KG1 (cell line): ENCODE measurements at regions not wholly inside any gene's neighbourhood (a gene's known extent, or its start where the extent isn't known, plus 50 kb on each side); places are given as distances from the start of the nearest gene placed in this dataset.
A peak's percentile ranks its signal among the peaks of the same experiment; 100 is the strongest.

Source experiments
- DNase-seq: peaks from one replicate; lab custom pipeline; 2025; lab: John Stamatoyannopoulos, UW

DNA sequence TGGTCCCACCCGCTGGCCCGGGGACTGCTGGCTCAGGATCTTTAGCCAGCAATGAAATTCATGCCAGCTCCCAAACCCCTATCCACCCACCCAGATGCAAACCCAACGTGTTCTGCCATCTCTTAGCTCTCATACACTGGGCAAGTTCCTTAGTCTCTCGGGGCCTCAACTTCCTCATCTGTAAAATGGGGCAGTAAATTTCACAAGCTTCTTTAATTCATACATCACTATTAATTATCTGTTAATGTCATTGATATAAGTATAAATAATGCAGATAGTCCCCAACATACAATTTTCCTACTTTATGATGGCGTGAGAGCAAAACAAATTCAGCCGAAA lies 398.7 kb downstream of the SOX9 start:
- no peak for DNase-seq

DNA sequence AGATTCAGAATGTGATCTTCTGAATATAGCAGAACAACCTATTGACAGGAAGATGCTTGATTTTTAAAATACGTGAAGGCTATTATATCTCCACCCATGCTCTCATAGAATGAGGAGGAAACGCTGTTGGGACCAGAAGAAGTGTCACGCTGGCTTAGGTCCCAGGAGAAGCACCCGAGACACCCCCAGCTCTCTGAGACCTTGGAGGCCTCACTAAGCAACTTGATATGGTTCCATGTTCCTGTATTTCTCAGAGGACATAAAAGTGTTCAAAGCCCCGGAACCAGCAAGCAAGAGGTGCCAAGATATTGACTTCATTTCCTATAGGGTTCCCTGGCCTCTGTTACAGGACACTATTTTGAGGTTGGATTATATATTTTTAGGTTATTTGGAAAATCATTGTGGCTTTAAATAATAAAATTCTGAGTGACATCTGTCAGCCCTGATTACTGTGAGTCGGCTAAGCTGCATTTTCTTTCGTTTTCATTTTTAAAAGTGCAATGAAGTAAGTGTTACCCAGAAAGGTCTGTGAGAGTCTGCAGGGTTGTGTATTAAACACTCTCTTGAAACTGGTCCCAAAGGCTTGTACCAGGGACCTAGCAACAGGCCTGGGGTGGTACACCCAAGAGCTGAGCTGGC lies 400.0 kb downstream of the SOX9 start:
- DNase-seq = no peak

DNA sequence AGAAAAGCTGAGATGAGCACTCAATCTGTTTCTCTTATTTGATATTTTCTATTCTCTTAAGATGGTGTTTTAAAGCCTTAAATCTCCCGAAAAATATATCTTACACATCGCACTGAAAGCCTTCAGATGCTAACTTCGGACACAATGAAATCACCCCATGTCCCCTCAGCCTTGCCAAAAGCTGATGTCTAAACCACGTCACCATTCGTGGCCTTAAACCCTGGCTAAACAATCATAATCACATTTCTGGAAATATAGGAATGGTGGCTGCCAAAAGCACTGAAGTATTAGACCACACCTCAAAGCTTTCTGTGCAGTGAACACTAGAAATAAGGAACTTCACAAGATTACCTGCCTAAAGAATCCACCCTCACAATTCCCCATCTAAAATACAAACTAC lies 402.7 kb downstream of the SOX9 start:
- DNase-seq = no peak

DNA sequence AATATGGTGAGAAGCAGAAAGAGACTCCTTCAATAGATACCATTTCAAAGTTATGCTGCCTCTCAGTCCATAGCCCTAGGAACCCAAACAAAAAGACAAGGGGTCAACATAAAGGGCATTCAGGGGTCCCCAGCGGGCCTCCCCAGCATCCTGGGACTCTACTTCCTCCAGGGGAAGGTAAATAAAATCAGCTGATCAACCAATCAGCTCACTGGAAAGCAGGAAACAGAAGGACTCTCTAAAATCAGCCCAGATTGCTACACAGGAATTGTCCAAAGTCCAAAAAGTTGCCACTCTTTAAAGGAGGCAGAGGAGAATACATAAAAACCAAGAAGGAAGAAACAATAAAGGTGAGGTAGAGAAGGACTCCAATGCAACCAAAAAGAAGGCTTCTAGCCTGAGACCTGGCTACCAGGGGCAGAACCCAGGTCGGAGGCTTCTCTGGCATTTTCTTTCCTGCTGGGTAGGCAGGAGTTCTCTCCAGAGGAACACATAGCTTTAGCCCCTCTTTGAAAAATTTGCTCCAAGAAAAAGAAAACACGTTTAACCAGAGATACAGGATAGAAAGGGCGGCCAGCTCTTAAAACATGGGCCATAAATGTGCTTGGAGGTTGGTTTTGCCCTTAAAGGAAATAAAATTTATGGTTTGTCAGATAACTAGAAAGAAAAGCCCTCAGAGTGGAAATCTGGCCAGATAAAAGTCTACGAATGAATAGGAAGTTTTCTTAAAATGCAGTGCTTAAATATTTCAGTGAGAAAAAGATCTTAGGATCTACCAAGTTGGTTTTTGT lies 404.6 kb downstream of the SOX9 start:
- DNase-seq = no peak

DNA sequence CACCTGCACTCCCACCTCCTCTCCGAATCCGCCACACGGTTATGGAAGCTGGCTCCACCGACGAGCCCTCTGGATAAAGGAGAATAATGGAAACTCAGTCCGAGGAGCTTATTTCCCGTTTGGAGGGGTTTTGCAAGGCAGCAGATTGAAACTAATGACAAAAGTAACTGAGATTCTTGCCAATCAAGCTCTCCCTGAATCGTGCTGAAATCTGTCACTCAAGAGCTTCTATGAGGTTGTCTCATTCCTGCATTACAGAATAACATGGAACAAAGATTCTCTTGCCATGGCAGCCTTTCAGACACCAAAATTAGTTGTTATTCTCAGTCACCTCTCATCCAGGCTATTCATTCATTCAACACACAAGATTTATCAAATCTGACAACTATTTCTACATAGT lies 405.9 kb downstream of the SOX9 start:
- DNase-seq = no peak

DNA sequence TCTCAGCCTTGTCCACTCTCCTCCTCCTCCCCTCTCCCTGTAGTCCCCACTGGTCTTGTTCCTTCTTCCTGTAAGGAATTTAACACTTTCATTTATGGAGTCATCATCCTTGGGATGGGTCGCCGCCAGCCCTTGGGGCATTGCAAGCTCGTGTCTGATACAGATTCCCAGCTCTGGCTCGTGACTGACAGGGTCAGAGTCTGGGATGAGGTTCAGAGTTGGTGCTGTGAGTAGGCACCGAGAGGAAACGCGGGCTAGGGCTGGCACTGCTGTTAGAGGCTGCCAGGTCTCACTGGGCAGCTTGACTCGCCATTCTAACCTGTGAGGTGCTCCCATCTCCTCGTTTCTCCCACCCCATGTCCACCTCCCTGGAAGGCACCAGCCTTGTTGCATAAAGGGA lies 407.0 kb downstream of the SOX9 start:
- DNase-seq = no peak

DNA sequence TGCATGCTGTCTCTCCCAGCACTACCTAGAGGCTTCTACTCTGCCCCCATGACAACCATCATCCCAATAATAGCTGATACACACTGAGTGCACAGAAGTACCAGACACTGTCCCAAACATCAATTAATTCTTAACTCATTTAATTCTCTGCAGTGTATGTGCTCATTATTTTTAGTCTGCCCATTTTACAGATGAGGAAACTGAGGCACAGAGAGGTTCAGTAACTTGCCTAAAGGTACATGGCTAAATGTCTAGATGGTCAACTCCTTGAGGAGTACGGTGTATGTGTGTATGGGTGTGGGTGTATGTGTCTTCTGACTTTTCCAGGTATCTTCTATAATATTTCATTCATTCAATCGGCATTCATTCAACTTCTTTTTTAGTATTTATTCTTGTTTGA lies 407.9 kb downstream of the SOX9 start:
- no peak for DNase-seq

DNA sequence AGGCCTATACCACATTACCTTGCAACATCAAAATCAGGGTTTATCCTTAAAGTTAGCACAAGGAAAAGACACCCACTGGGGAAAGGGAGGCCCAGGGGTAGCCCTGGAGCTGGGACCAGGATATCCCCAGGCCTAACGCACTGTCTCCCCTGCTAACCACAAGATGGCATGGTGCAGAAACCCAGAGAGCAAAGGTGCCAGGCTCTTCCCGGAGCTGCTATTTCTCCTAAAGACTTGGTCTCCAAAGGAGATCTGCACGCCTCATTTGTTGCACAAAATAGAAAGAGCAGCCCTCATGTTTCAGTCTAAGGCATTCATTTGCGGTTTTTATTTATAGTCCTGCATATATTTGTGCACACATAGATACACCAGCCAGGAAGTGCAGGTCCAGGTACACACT lies 408.6 kb downstream of the SOX9 start:
- no peak for DNase-seq

DNA sequence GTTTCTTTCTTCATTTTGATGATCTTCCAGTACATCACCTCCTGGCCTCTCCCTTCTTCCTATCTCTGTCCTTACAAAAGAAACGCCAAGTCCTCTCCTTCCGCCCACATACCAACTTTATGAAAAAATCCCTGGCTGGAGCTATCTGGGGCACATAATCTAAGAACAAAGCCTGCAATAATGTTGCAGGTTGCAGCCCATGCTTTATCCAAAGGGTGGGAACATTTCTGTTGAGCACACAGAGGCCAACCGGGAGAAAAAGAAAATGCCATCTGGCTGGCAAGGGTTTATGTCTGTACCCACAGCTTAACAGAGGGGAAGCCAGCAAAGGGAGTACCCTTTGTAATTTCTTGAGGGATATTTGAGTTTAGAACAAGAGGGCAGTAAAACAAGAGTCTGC lies 409.6 kb downstream of the SOX9 start:
- DNase-seq = no peak

DNA sequence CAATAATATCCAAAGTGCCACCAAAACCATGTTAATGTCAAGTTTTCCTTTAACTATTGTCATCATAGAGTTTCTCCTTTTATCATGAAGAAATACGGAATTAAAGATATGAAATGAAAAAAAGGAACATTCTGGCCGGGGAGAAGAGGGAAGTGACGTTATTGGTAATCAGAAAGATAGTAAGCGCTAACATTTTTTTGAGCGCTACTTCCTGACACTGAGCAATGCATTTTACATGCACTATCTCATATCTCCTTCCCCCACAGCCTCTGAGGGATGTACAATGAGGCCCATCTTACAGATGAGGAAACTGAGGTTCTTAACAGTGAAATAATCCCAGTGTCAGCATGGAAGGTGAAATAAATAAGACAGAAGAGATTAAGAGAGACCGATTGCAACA lies 410.9 kb downstream of the SOX9 start:
- DNase-seq = no peak

DNA sequence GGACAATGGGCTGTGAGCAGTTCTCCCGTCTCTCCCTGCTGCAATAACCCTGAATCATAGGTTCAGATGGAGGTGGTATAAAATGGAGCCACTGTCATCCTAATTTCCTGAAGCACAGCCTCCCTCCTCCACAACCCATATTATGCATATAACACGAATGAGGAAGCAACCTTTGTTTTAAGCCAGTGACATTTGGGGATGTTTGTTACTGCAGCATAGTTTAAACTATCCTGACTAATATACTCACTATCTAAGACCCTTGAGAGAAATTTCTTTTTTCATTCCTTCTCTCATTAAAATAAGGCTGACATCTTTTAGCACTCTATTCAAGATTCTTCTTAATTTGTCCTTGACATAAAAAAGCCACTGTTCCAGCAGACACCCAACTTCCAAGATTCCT lies 413.4 kb downstream of the SOX9 start:
- no peak for DNase-seq

DNA sequence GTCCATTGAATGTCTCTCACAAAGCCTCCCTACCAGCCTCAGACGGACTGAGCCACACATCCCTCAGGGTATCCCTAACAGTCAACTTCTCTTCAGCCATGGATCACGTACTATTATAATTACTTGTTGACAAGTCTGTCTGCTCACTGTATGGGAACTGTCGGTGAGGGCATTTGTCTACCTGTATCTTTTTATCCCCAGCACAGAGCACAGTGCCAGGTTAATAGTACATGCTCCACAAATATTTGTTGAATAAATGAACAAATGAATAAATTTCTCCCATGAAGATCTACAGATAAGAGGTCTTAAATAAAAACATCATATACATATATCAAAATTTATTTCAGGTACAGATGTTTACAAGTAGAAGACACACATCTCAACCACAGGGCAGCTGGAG lies 414.0 kb downstream of the SOX9 start:
- no peak for DNase-seq

DNA sequence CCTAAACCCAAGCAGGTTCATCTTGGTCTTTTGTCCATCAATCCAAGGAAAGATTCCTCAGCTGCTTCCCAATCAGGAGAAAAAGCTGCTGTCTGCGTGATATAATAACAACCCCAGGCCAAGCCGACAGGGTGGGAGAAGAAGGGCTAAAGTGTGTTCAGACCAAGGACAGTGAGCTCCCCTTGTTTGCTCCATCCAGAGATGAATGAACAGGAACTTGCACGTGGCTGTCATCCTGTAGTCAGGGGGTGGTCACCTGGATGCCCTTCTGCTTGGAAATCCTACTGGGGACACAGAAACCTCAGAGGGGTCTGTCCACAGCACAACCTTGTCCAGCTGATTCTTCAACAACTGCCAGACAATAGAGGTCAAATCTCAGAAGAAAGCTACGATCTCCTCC lies 414.5 kb downstream of the SOX9 start:
- no peak for DNase-seq

DNA sequence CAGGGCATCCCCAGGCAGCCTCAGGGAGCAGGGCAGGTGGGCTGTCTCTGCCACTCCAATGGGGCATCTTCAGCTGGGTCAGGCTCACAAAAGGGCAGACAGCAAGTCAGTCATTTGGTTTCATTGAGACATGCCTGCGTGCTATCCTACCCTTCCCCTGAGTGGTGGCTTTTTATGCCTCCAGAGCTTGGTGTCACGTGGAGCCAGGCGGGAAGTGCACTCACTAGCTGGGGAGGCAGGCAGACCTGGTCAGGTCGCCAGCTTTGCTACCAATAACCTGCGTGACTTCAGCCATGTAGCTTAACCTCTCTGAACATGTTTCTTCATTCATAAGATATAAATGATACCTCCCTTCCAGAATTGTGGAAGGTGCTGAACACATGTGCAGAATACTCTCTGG lies 415.0 kb downstream of the SOX9 start:
- DNase-seq = no peak

DNA sequence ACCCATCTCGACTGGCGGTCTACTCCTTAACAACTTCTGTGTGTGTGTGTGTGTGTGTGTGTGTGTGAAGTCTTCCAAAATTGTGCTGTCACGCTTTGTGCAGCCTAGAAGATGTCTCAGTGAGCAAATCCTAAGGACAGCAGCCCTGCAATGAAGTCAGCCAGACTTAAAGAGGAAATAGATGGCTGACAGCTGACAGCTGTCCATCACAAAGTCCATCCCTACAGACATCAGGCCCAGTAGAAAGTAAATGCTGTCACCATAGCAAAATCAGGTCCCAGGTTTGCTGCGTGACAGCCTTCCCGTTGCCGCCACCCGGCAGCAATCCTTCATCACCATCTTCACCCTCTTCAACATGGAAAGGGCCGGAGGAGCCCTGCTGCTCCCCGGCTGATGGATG lies 416.0 kb downstream of the SOX9 start:
- DNase-seq = no peak

DNA sequence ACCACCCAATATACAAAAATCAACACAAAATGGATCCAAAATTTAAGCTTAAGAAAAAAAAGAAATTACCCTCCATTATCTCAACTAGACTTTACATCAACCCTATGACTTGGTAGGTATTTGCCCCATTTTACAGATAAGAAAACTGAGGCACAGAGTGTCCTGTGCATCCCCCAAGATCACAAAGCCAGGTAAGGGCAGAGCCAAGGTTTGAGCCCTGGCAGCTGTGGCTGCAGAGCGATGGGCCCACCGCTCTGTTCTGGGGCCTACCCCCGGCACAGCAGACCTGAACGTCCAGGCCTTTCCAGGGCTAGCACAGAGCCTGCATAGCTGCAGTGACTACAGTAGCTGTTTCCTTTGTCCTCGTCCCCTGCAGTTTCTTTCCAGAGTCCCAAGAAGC lies 417.6 kb downstream of the SOX9 start:
- no peak for DNase-seq

DNA sequence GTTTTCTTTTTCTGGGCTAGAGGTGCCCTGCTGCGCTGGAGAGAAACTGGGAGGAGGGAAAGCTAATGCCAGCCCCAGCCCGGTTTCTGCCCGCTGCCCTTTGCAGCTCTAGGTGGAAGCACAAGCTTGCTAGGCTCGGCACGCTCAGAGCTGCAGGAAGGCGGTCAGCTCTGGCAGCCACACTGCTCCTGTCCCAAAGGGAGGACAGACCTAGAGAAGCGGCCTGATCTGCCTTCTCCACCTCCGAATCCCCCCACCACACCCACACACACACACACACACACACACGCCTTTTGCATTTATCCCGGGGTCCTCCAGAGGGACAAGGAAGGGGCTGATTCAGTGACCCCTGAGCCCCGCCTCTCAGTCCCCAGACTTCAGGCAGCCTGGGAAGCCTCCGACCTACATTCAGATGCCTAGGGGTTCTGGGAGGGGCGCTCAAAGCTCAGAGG lies 418.1 kb downstream of the SOX9 start:
- no peak for DNase-seq

DNA sequence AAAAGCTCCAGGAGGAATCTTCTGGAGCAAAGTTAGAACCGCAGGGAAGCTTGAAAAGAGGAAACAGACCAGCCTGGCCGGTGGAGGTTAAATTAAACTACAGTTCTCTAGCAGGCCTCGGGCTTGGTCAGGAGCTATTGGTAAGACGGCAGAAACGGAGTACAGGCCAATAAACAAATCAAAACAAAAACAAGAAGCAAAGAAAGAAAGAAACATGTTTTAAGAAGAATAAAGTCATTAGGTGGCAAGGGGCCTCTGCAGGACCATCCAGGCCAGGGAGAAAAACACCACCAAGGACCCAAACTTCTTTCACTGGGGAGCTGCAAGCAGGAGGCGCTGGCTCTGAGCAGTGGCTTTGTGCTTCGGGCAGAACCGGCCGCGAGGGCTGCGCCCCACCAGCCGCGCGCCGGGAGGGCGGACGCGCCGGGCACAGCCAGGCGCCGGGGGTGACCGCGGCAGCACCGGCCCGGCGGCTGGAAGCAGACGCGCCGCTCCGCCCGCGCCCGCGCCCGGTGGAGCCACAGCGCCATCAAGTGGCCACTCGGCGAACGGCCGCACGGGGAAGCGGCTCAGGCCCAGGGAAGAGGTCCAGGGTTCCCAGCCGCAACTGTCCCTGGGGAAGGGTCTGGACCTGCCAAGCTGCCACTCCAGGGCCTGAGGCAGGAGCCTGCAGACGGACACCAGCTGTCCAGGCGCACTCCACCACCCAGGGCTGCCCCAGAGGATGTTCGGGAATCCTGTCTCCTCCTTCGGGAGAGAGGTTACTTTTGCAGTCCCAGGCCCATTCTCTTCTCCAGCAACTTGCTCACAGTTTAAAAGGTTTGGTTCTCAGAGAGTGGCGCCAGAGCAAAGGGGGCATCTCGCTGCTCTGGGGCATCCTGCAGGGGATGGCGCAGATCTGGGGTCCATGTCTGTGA lies 419.4 kb downstream of the SOX9 start:
- DNase-seq = peak; percentile 52

DNA sequence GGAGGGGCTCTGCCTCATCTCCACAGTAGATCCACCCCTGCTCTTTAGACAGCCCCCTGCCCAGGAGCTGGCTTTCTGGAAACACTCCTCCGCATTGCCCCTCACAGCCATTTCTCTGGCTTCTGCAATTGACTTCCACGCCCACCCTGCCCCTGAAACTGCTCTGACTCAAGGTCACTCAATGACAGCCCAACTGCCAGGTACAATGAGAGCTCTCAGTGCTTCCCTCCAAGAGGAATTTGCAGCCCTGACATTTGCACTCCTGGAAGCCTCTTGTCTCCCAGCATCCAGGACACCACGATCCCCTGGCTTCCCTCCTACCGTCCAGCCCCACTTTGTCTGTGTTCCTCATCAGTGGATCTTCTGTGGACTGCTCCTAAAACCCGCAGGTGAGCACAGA lies 421.5 kb downstream of the SOX9 start:
- DNase-seq = no peak

DNA sequence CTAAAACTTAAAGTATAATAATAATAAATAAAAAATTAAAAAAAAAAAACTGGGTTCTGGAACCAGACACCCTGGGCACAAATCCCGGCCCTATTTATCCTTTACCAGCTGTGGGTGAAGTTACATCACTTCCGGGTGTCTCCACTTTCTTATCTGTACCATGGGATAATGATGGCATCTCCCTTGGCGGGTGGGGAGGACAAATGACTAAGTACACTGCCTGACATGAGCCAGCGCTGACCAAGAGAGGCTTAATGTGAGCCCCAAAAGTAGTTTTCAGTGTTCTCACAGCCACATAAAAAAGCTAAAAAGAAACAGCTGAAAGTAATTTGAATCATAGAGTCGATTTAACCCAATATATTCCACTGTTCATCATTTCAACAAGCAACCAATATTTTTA lies 424.9 kb downstream of the SOX9 start:
- no peak for DNase-seq

DNA sequence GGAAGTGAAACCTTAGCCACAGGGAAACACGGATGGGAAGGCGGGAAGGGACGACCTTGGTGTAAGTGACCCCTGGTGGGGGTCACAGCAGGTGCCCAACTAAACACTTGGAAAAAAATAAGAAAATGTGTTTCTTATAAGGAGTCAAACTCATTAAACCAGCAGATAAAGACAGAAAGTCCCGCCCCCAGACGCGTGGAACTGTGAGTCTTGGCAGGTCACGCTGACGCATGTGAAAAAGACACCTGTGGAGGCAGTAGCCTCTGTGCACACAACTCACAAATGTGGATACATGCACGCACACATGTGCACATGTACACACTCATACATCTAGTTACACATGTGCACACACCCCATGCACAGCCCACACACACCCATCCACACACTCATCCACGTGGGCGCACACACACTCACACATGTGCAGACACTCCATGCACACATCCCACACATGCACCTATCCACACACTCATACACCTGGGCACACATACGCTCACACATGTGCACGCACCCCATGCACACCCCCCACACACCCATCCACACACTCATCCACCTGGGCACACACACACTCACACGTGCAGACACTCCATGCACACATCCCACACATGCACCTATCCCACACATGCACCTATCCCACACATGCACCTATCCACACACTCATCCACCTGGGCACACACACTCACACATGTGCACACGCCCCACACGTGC lies 432.4 kb downstream of the SOX9 start:
- no peak for DNase-seq

DNA sequence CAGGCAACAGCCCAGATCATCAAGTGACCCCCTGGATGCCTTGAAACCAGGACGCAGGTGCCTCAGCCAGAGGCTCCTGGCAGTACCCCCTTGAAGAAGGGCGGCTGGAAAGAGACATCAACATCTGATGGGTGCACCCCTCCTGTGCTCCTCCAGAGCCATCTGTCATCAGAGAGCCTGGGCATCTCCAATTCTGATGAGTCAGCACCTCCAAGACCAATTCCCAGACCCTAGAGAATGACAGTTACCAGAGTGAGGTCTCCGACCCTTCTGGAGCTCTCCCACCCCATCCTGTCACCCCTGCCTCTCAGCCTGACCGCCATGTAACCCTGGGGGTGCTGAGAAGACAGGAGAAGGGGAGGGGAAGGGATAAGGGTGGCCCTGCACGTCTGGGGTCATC lies 433.7 kb downstream of the SOX9 start:
- no peak for DNase-seq
